OCI-LY3 (cell line): ENCODE measurements at regions not wholly inside any gene's neighbourhood (a gene's known extent, or its start where the extent isn't known, plus 50 kb on each side); places are given as distances from the start of the nearest gene placed in this dataset.

Experiments
- CTCF ChIP-seq: fragments of 200-600, 300-600 bp; sonication (generic); IDR thresholded peaks from 2 replicates; pipeline ENCODE4 v1.5.1; 2014; ENCODE audit warnings: antibody characterized with exemption, low read length, low read depth
- EZH2phosphoT487 ChIP-seq: fragments of 200-600 bp; shearing (Covaris generic); IDR thresholded peaks from 2 replicates; pipeline ENCODE4 v1.6.1; 2018; ENCODE audit warnings: antibody characterized with exemption, mixed run types, low read depth

DNA sequence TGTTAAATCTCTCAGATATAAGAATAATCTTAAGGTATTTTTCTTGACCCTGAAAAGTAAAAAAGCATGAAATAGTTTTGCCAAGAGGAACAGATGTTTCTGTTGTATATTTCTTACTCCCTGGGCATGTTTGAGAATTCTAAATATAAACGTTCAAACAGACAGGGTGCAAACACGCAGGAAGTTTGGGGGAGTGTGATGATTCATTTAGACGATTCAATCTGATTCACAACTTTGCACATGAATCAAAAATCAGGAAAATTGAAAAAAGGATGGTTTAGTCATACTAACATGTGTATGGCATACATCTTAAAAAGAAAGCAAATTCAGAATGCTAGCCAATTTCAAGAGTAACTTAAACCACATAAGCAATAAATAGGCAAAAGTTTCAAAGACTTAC is 340.3 kb upstream of the GRID2 start:
- TF ChIP-seq CTCF (no peak), EZH2phosphoT487 (no peak)
